Spleen (tissue), 7 donors: ENCODE measurements at regions not wholly inside any gene's neighbourhood (a gene's known extent, or its start where the extent isn't known, plus 50 kb on each side); places are given as distances from the start of the nearest gene placed in this dataset.

Source experiments
- POLR2A ChIP-seq, 3 donors: fragments of 450-650 bp; IDR thresholded peaks; one replicate each; pipeline ENCODE4 v1.5.1; 2017; ENCODE audit warnings: antibody characterized with exemption in 3 of 3, mild to moderate bottlenecking in 1 of 3
- POLR2AphosphoS5 ChIP-seq, 3 donors: sonication (generic); formaldehyde crosslinking; IDR thresholded peaks; one replicate each; pipeline ENCODE4 v1.5.1; 2017; ENCODE audit warnings: antibody characterized with exemption in 3 of 3
- TF ChIP-seq, protein P1 (sequence below), 11 experiments: fragments of 200-600 bp in 7 of 11; fragments of 450-650 bp in 4 of 11; sonication (generic) in 4 of 11; IDR thresholded peaks in 8 of 11; conservative IDR thresholded peaks in 3 of 11; 1 replicate in 7 of 11; 2 replicates in 4 of 11; pipeline versions ENCODE4 v1.4.0 to v1.8.0; 2016 to 2021; ENCODE audit warnings: antibody characterized with exemption in 11 of 11, inconsistent platforms in 4 of 11, mild to moderate bottlenecking in 1 of 11
- donor health status: DM: no; HTN: no; CAD: no; lungs with moderate emphysema.
- donor health status: DM: no; HTN: no; CAD: no.
- donor health status: DM: no; HTN: no; CAD: no.

DNA sequence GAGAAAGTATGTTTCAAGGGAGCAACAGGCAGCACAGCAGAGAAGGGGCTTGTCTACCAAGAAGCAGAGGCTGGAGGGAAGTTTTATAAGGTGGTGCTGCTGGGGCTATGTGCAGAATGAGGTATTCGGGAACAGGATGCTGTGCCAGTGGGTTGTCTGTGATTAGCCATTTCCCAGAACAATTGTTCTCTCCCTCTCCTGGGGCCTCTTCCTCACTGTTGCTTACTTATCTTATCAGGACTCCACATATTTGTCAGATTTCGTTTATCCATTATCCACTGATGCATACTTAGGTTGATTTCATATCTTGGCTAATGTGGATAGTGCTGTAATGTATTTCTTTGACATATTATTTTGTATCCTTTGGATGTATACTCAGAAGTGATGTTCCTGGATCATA, 195.1 kb upstream of the RTL1 start:
- no peak for TF ChIP-seq POLR2A (IDR thresholded peaks at IDR 0.05)
- TF ChIP-seq, protein P1, sequence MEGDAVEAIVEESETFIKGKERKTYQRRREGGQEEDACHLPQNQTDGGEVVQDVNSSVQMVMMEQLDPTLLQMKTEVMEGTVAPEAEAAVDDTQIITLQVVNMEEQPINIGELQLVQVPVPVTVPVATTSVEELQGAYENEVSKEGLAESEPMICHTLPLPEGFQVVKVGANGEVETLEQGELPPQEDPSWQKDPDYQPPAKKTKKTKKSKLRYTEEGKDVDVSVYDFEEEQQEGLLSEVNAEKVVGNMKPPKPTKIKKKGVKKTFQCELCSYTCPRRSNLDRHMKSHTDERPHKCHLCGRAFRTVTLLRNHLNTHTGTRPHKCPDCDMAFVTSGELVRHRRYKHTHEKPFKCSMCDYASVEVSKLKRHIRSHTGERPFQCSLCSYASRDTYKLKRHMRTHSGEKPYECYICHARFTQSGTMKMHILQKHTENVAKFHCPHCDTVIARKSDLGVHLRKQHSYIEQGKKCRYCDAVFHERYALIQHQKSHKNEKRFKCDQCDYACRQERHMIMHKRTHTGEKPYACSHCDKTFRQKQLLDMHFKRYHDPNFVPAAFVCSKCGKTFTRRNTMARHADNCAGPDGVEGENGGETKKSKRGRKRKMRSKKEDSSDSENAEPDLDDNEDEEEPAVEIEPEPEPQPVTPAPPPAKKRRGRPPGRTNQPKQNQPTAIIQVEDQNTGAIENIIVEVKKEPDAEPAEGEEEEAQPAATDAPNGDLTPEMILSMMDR (IDR thresholded peaks at IDR 0.05 in 8 of 11, conservative IDR thresholded peaks at IDR 0.05 in 3 of 11), result no peak
- peak in 1 of 3 donors; percentile 17 for TF ChIP-seq POLR2AphosphoS5 (IDR thresholded peaks at IDR 0.05)
